ENCODE measurements at regions not wholly inside any gene's neighbourhood (a gene's known extent, or its start where the extent isn't known, plus 50 kb on each side); places are given as distances from the start of the nearest gene placed in this dataset.

- no peak for TF ChIP-seq CTCF (conservative IDR thresholded peaks at IDR 0.05; ENCODE audit: low read depth, low read length)
- H3K4me3 ChIP-seq (ENCODE audit: low read depth, low read length), result no peak overlapping the region
- DNase-seq (ENCODE audit: low read depth), result no peak
Measured at GRCh38 chr5:103498800-103499551, 63.6 kb downstream of the NUDT12 start.

GRCh38 chr5:103498211-103498610, 64.4 kb downstream of the NUDT12 start:
- TF ChIP-seq CTCF (conservative IDR thresholded peaks at IDR 0.05; ENCODE audit: low read depth, low read length), result no peak
- no peak overlapping the region for H3K4me3 ChIP-seq (ENCODE audit: low read depth, low read length)
- no peak for DNase-seq (ENCODE audit: low read depth)

GRCh38 chr5:103497781-103498180, 64.8 kb downstream of the NUDT12 start:
- no peak for DNase-seq (ENCODE audit: low read depth)
- no peak overlapping the region for H3K4me3 ChIP-seq (ENCODE audit: low read depth, low read length)
- no peak for TF ChIP-seq CTCF (conservative IDR thresholded peaks at IDR 0.05; ENCODE audit: low read depth, low read length)

GRCh38 chr5:103490030-103490739, 72.4 kb downstream of the NUDT12 start:
- TF ChIP-seq CTCF (conservative IDR thresholded peaks at IDR 0.05; ENCODE audit: low read depth, low read length), result no peak
- no peak for DNase-seq (ENCODE audit: low read depth)
- H3K4me3 ChIP-seq (ENCODE audit: low read depth, low read length), result no peak overlapping the region

- TF ChIP-seq CTCF (conservative IDR thresholded peaks at IDR 0.05; ENCODE audit: low read depth, low read length), result no peak
- DNase-seq (ENCODE audit: low read depth), result no peak
- no peak overlapping the region for H3K4me3 ChIP-seq (ENCODE audit: low read depth, low read length)
Measured at GRCh38 chr5:103489307-103489706, 73.3 kb downstream of the NUDT12 start.

GRCh38 chr5:103487822-103488493, 74.6 kb downstream of the NUDT12 start:
- no peak overlapping the region for H3K4me3 ChIP-seq (ENCODE audit: low read depth, low read length)
- TF ChIP-seq CTCF (conservative IDR thresholded peaks at IDR 0.05; ENCODE audit: low read depth, low read length), result no peak
- no peak for DNase-seq (ENCODE audit: low read depth)
